IgD-negative memory B cell (primary cell): ENCODE measurements at regions not wholly inside any gene's neighbourhood (a gene's known extent, or its start where the extent isn't known, plus 50 kb on each side); places are given as distances from the start of the nearest gene placed in this dataset.
A peak's percentile ranks its signal among the peaks of the same experiment; 100 is the strongest.
"Not testable (repeated sequence)": the region's sequence is repeated elsewhere in the genome, so short reads cannot be mapped to it uniquely, and the experiment has no call there.

Experiments
- H3K27ac Mint-ChIP-seq, 3 donors: one replicate each; pipeline ENCODE4 v1.8.0; 2020 to 2022; ENCODE audit warnings: mild to moderate bottlenecking in 3 of 3, mixed read lengths in 3 of 3, moderate library complexity in 1 of 3
- H3K27me3 Mint-ChIP-seq: one replicate; pipeline ENCODE4 v1.8.0; 2021; ENCODE audit warnings: mixed read lengths
- H3K36me3 Mint-ChIP-seq: one replicate; pipeline ENCODE4 v1.8.0; 2020; ENCODE audit warnings: mild to moderate bottlenecking, mixed read lengths
- H3K4me1 Mint-ChIP-seq, 3 donors: one replicate each; pipeline ENCODE4 v1.8.0; 2020 to 2022; ENCODE audit warnings: mixed read lengths in 3 of 3, mild to moderate bottlenecking in 1 of 3
- H3K4me3 Mint-ChIP-seq, 4 donors: one replicate each; pipeline ENCODE4 v1.8.0; 2020 to 2022; ENCODE audit warnings: mild to moderate bottlenecking in 4 of 4, mixed read lengths in 4 of 4, moderate library complexity in 3 of 4
- H3K9me3 Mint-ChIP-seq, 3 donors: one replicate each; pipeline ENCODE4 v1.8.0; 2020 to 2021; ENCODE audit warnings: mixed read lengths in 3 of 3, mild to moderate bottlenecking in 1 of 3

DNA sequence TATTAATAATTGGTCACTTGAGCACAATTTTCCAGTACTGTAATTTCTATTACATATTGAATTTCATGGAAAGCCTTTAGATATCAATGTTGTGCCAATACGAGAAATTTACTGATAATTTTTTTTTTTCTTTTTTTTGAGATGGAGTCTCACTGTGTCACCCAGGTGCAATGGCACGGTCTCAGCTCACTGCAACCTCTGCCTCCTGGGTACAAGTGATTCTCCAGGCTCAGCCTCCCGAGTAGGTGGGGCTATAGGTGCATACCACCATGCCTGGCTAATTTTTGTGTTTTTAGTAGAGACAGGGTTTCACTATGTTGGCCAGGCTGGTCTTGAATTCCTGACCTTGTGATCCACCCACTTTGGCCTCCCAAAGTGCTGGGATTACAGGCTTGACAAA lies 435.4 kb downstream of the FUT8 start:
- H3K4me3 Mint-ChIP-seq, result peak overlapping the region in 1 of 4 donors; percentile 78
- H3K4me1 Mint-ChIP-seq, result peaks cover 13 to 25% (median 17%) of the 10 kb centered on the region in 3 donors
- not testable (repeated sequence) for H3K27ac Mint-ChIP-seq, H3K9me3 Mint-ChIP-seq, H3K27me3 Mint-ChIP-seq, H3K36me3 Mint-ChIP-seq

- no peaks in the 10 kb centered on the region for H3K36me3 Mint-ChIP-seq
- H3K27ac Mint-ChIP-seq, result no peak overlapping the region
- H3K4me3 Mint-ChIP-seq, result no peak overlapping the region
- peaks cover 13 to 25% (median 17%) of the 10 kb centered on the region in 3 donors for H3K4me1 Mint-ChIP-seq
- H3K27me3 Mint-ChIP-seq, result no peaks in the 10 kb centered on the region
- peaks cover 0 to 2% (median 0%) of the 10 kb centered on the region in 3 donors for H3K9me3 Mint-ChIP-seq
Observed at GRCh38 chr14:65849091-65849490, 436.6 kb downstream of the FUT8 start.

DNA sequence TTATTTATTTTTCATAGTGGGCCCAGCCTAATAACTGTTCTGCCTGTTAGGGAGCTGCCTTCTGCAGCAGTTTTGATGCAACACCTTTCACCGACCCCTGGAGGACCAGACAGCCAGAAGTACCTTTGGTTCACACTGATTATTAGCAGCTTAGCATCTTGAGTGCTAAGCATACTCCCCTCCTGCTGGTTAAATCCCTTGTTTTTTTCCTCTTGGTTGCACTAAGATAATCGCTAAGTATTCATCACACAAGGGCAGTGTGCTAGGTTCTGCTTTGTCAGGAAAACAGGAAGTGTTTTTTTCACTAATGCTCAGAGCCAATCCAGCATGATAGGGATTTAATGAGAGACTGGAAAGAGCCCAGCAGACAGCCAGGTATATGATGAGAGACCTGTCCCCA lies 437.0 kb downstream of the FUT8 start:
- H3K4me1 Mint-ChIP-seq, result peaks cover 13 to 25% (median 17%) of the 10 kb centered on the region in 3 donors
- peaks cover 0 to 2% (median 0%) of the 10 kb centered on the region in 3 donors for H3K9me3 Mint-ChIP-seq
- H3K36me3 Mint-ChIP-seq, result no peaks in the 10 kb centered on the region
- H3K4me3 Mint-ChIP-seq, result no peak overlapping the region
- no peak overlapping the region for H3K27ac Mint-ChIP-seq
- H3K27me3 Mint-ChIP-seq, result no peaks in the 10 kb centered on the region

- H3K4me3 Mint-ChIP-seq, result peak overlapping the region in 1 of 4 donors; percentile 58
- peaks cover 13 to 25% (median 17%) of the 10 kb centered on the region in 3 donors for H3K4me1 Mint-ChIP-seq
- no peaks in the 10 kb centered on the region for H3K27me3 Mint-ChIP-seq
- peak overlapping the region in 2 of 3 donors; percentile 4 to 86 for H3K27ac Mint-ChIP-seq
- peaks cover 0 to 2% (median 0%) of the 10 kb centered on the region in 3 donors for H3K9me3 Mint-ChIP-seq
- H3K36me3 Mint-ChIP-seq, result no peaks in the 10 kb centered on the region
Observed at GRCh38 chr14:65850429-65851135, 438.1 kb downstream of the FUT8 start.

DNA sequence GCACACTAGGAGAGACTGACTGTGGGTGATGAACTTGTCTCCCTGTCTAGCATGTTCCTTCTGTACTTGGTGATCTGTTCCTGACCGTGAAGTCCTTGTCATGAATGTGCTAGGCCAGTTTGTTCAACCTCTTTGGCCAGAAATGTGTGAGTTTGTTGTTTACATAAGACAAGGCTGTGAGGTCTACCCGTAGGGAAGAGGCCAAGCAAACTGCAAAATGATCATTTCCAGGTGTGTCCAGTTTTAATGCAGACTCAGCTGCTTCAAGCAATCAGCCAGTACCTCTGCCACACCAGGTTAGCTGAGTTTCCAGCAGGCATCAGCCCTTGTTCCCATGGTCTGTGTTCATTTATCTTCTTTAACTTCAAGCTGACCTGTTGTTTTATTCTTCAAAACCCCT lies 440.2 kb downstream of the FUT8 start:
- Mint-ChIP-seq H3K36me3 (peaks cover 2% of the 10 kb centered on the region), H3K27ac (no peak overlapping the region), H3K4me1 (peaks cover 3 to 13% (median 4%) of the 10 kb centered on the region in 3 donors), H3K4me3 (no peak overlapping the region), H3K9me3 (peaks cover 0 to 2% (median 2%) of the 10 kb centered on the region in 3 donors), H3K27me3 (no peaks in the 10 kb centered on the region)

GRCh38 chr14:65853407-65853955 lies 441.0 kb downstream of the FUT8 start:
- Mint-ChIP-seq H3K4me1 (peaks cover 3 to 13% (median 4%) of the 10 kb centered on the region in 3 donors), H3K36me3 (peaks cover 2% of the 10 kb centered on the region), H3K9me3 (peaks cover 0 to 2% (median 2%) of the 10 kb centered on the region in 3 donors), H3K27ac (no peak overlapping the region), H3K27me3 (no peaks in the 10 kb centered on the region), H3K4me3 (no peak overlapping the region)

GRCh38 chr14:65854215-65854614 lies 441.7 kb downstream of the FUT8 start:
- Mint-ChIP-seq H3K4me1 (peaks cover 3 to 11% (median 4%) of the 10 kb centered on the region in 3 donors), H3K36me3 (peaks cover 4% of the 10 kb centered on the region), H3K9me3 (peaks cover 0 to 2% (median 2%) of the 10 kb centered on the region in 3 donors), H3K4me3 (no peak overlapping the region), H3K27ac (no peak overlapping the region), H3K27me3 (no peaks in the 10 kb centered on the region)

GRCh38 chr14:65860956-65861611 lies 448.6 kb downstream of the FUT8 start:
- Mint-ChIP-seq H3K27ac (peak overlapping the region in 1 of 3 donors; percentile 77), H3K9me3 (peaks cover 0 to 3% (median 0%) of the 10 kb centered on the region in 3 donors), H3K4me3 (no peak overlapping the region), H3K36me3 (peaks cover 4% of the 10 kb centered on the region), H3K27me3 (peaks cover 16% of the 10 kb centered on the region), H3K4me1 (no peaks in the 10 kb centered on the region)

- Mint-ChIP-seq H3K4me1 (no peaks in the 10 kb centered on the region), H3K27ac (no peak overlapping the region), H3K27me3 (peaks cover 16% of the 10 kb centered on the region), H3K4me3 (no peak overlapping the region), H3K9me3 (peaks cover 0 to 2% (median 0%) of the 10 kb centered on the region in 3 donors), H3K36me3 (no peaks in the 10 kb centered on the region)
Observed at GRCh38 chr14:65864549-65864948, 452.0 kb downstream of the FUT8 start.

GRCh38 chr14:65864984-65865383 lies 452.5 kb downstream of the FUT8 start:
- Mint-ChIP-seq H3K27ac (no peak overlapping the region), H3K27me3 (peaks cover 16% of the 10 kb centered on the region), H3K36me3 (no peaks in the 10 kb centered on the region), H3K4me1 (no peaks in the 10 kb centered on the region), H3K4me3 (no peak overlapping the region), H3K9me3 (peaks cover 0 to 2% (median 0%) of the 10 kb centered on the region in 3 donors)

DNA sequence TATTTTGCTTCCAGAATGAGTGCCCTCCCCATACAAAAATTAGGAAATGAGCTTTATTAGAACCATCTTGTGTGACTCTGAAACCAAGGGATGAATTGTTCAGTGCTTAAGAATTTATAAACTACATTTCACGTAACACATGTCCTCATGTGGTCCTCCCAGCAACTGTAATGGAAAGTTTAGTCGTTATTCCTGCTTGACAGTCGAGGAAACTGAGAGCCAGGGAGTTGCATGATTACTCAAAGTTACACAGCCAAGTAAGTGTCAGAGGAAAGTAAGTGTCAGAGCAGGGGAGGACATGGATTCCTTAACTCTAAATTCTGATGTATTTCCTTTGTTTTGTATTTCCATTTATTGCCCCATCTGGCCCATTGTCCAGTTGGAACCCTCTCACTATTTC lies 453.9 kb downstream of the FUT8 start:
- H3K4me3 Mint-ChIP-seq, result no peak overlapping the region
- no peaks in the 10 kb centered on the region for H3K4me1 Mint-ChIP-seq
- H3K36me3 Mint-ChIP-seq, result no peaks in the 10 kb centered on the region
- peaks cover 0 to 2% (median 0%) of the 10 kb centered on the region in 3 donors for H3K9me3 Mint-ChIP-seq
- no peak overlapping the region for H3K27ac Mint-ChIP-seq
- H3K27me3 Mint-ChIP-seq, result peaks cover 15% of the 10 kb centered on the region

GRCh38 chr14:65866886-65867285 lies 454.4 kb downstream of the FUT8 start:
- Mint-ChIP-seq H3K36me3 (no peaks in the 10 kb centered on the region), H3K27me3 (peaks cover 15% of the 10 kb centered on the region), H3K4me1 (no peaks in the 10 kb centered on the region), H3K27ac (no peak overlapping the region), H3K4me3 (no peak overlapping the region), H3K9me3 (peaks cover 0 to 2% (median 0%) of the 10 kb centered on the region in 3 donors)

DNA sequence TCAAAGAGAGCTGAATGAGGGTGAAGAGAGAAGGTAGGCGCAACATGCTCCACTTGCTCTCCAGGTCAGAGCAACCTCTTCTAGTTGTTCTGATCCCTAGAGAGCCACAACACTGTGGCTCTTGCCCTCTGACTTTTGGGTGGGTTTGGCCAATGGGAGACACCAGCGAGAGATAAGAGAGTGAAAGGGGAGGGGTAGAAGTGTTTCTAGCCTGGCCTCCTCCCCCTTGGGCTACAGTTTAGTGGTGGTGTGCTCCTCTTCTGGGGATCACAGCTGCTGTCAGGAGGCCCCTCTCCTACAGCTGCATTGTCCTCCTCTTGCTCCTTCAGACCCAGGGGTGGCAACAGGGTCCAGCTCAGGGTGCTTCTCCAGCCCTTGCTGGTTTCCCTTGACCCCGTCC lies 454.8 kb downstream of the FUT8 start:
- Mint-ChIP-seq H3K9me3 (peaks cover 0 to 2% (median 0%) of the 10 kb centered on the region in 3 donors), H3K36me3 (no peaks in the 10 kb centered on the region), H3K27ac (no peak overlapping the region), H3K4me1 (no peaks in the 10 kb centered on the region), H3K27me3 (peaks cover 15% of the 10 kb centered on the region), H3K4me3 (no peak overlapping the region)

DNA sequence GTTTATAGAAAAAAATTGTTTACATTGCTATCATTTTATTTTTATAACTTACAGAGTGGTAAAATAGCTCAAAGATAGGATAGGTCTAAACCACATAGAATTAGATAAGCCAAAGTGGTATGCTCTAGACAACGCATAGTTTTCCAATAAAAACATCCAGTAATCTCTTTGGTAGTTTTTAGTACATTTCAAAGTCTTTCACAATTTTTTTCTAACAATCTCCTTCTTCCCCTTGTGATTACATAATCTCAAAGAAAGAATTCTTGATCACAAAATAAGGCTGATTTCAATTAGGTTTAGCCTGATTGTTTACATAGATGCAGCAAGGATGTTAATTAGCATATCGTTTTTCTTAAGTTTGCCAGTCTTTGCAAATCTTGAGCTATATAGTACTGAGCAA lies 460.0 kb downstream of the FUT8 start:
- Mint-ChIP-seq H3K36me3 (no peaks in the 10 kb centered on the region), H3K4me3 (no peak overlapping the region), H3K4me1 (no peaks in the 10 kb centered on the region), H3K27me3 (no peaks in the 10 kb centered on the region), H3K27ac (no peak overlapping the region), H3K9me3 (no peaks in the 10 kb centered on the region)

- Mint-ChIP-seq H3K36me3 (no peaks in the 10 kb centered on the region), H3K9me3 (peaks cover 0 to 3% (median 3%) of the 10 kb centered on the region in 3 donors), H3K27me3 (no peaks in the 10 kb centered on the region), H3K27ac (no peak overlapping the region), H3K4me3 (no peak overlapping the region), H3K4me1 (no peaks in the 10 kb centered on the region)
Observed at GRCh38 chr14:65877166-65877565, 464.6 kb downstream of the FUT8 start.
